OCI-LY1 (cell line): ENCODE measurements at regions not wholly inside any gene's neighbourhood (a gene's known extent, or its start where the extent isn't known, plus 50 kb on each side); places are given as distances from the start of the nearest gene placed in this dataset.

Experiments
- EZH2 ChIP-seq: fragments of 200-600 bp; sonication (generic), shearing (Covaris generic); IDR thresholded peaks from 2 replicates; pipeline ENCODE4 v1.8.0; 2017; ENCODE audit warnings: borderline replicate concordance, mixed run types, mild to moderate bottlenecking, antibody characterized with exemption, low read length, moderate library complexity, mixed read lengths
- TF ChIP-seq, protein P1 (sequence below): fragments of 200-600 bp; sonication (generic), shearing (Covaris generic); IDR thresholded peaks from 2 replicates; pipeline ENCODE4 v1.5.1; 2017; ENCODE audit warnings: mild to moderate bottlenecking, antibody characterized with exemption, low read length, moderate library complexity, mixed read lengths

DNA sequence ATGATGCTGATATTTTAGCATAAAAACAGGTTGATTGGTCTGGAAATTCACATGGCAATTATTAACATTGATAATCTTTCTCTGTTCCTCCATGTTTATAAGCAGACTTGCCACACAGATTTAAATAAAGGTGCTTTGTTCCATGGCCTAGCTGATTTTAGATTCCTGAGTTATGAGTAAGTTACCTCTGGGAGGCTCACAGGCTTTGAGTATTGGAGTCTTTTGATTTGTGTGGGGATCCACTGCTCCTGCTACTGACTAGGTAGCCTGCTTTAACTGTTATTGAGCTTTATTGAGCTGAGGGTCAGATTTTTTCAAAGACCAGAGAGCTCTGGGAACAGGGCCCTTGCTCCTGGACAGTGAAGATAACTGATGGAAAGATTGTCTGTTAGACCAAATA, 166.1 kb downstream of the ANKRD30B start:
- TF ChIP-seq, protein P1, sequence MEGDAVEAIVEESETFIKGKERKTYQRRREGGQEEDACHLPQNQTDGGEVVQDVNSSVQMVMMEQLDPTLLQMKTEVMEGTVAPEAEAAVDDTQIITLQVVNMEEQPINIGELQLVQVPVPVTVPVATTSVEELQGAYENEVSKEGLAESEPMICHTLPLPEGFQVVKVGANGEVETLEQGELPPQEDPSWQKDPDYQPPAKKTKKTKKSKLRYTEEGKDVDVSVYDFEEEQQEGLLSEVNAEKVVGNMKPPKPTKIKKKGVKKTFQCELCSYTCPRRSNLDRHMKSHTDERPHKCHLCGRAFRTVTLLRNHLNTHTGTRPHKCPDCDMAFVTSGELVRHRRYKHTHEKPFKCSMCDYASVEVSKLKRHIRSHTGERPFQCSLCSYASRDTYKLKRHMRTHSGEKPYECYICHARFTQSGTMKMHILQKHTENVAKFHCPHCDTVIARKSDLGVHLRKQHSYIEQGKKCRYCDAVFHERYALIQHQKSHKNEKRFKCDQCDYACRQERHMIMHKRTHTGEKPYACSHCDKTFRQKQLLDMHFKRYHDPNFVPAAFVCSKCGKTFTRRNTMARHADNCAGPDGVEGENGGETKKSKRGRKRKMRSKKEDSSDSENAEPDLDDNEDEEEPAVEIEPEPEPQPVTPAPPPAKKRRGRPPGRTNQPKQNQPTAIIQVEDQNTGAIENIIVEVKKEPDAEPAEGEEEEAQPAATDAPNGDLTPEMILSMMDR = no peak
- TF ChIP-seq EZH2 = no peak
